K562 (cell line): ENCODE measurements at regions not wholly inside any gene's neighbourhood (a gene's known extent, or its start where the extent isn't known, plus 50 kb on each side); places are given as distances from the start of the nearest gene placed in this dataset.

Source experiments
- HSF4 ChIP-seq: fragments of 250-450 bp; sonication (Bioruptor Pico); IDR thresholded peaks from 2 replicates; pipeline ENCODE4 v2.1.2; 2022; ENCODE audit warnings: mild to moderate bottlenecking, moderate library complexity, borderline replicate concordance
- ZNF280A ChIP-seq: fragments of 450-650 bp; IDR thresholded peaks from 2 replicates; pipeline ENCODE4 v1.6.1; 2018; ENCODE audit warnings: mild to moderate bottlenecking, low read depth; ENCODE audit not compliant: partially characterized antibody
- ZNF592 ChIP-seq: fragments of 450-650 bp; IDR thresholded peaks from 2 replicates; pipeline ENCODE4 v1.6.1; 2017; ENCODE audit warnings: antibody characterized with exemption, mild to moderate bottlenecking

GRCh38 chr4:124017185-124017785, 620.7 kb downstream of the SPRY1 start (continued):
- TF ChIP-seq ZNF592, result no peak
- TF ChIP-seq HSF4 (CRISPR knock-in tag), result no peak
- TF ChIP-seq ZNF280A, result no peak
- TF ChIP-seq, all 486 proteins: peak for 0
